ENCODE measurements at regions not wholly inside any gene's neighbourhood (a gene's known extent, or its start where the extent isn't known, plus 50 kb on each side); places are given as distances from the start of the nearest gene placed in this dataset.

GRCh38 chr2:128452536-128453530 lies 134.2 kb upstream of the HS6ST1 start:
- TF ChIP-seq, protein P1, sequence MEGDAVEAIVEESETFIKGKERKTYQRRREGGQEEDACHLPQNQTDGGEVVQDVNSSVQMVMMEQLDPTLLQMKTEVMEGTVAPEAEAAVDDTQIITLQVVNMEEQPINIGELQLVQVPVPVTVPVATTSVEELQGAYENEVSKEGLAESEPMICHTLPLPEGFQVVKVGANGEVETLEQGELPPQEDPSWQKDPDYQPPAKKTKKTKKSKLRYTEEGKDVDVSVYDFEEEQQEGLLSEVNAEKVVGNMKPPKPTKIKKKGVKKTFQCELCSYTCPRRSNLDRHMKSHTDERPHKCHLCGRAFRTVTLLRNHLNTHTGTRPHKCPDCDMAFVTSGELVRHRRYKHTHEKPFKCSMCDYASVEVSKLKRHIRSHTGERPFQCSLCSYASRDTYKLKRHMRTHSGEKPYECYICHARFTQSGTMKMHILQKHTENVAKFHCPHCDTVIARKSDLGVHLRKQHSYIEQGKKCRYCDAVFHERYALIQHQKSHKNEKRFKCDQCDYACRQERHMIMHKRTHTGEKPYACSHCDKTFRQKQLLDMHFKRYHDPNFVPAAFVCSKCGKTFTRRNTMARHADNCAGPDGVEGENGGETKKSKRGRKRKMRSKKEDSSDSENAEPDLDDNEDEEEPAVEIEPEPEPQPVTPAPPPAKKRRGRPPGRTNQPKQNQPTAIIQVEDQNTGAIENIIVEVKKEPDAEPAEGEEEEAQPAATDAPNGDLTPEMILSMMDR (conservative IDR thresholded peaks at IDR 0.05; ENCODE audit: low read depth, low read length) = no peak
- DNase-seq (ENCODE audit: low read depth) = no peak
- H3K4me3 ChIP-seq (ENCODE audit: low read depth, low read length) = no peak overlapping the region

- H3K4me3 ChIP-seq (ENCODE audit: low read depth, low read length) = no peak overlapping the region
- TF ChIP-seq, protein P1 (conservative IDR thresholded peaks at IDR 0.05; ENCODE audit: low read depth, low read length) = no peak
- DNase-seq (ENCODE audit: low read depth) = no peak
Measured at GRCh38 chr2:128454980-128455720, 136.5 kb upstream of the HS6ST1 start.

DNA sequence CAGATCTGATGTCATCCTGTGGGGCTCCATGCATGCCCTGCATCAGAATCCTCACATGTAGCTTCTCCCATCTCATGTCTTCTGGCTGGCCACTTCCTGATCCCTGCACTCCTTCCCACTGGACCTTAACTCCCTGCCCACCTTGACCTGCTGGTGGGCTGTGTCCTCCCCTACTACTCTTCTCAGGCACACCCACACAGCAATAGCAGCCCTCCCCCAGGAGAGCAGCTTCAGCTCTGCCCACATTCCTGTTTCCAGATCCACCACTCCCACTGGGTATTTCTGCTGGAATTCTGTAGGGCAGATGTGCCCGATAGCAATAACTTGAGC lies 137.0 kb upstream of the HS6ST1 start:
- no peak overlapping the region for H3K4me3 ChIP-seq (ENCODE audit: low read depth, low read length)
- TF ChIP-seq, protein P1 (conservative IDR thresholded peaks at IDR 0.05; ENCODE audit: low read depth, low read length) = no peak
- no peak for DNase-seq (ENCODE audit: low read depth)

DNA sequence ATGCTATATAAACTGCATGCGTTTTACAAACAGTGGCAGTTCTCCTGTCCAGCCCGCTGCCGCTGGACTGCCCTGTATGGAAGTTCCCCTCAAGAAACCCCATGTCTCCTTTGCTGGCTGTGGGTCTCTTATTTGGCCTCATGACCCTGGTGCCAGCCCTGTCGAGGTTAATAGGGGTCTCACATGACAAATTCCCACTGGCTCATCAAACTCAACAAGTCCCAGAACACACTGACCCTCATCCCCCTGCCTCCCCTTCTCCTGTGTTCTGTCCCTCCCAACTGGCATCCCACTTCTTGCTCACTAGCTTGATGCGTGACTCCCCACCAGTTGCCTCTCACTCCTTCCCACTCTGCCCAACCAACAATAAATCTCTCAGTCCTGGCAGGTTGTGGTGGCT lies 137.6 kb upstream of the HS6ST1 start:
- TF ChIP-seq, protein P1 (conservative IDR thresholded peaks at IDR 0.05; ENCODE audit: low read depth, low read length) = no peak
- H3K4me3 ChIP-seq (ENCODE audit: low read depth, low read length) = no peak overlapping the region
- DNase-seq (ENCODE audit: low read depth) = no peak

- no peak for DNase-seq (ENCODE audit: low read depth)
- TF ChIP-seq, protein P1 (conservative IDR thresholded peaks at IDR 0.05; ENCODE audit: low read depth, low read length) = no peak
- H3K4me3 ChIP-seq (ENCODE audit: low read depth, low read length) = no peak overlapping the region
Measured at GRCh38 chr2:128457006-128457604, 138.4 kb upstream of the HS6ST1 start.

DNA sequence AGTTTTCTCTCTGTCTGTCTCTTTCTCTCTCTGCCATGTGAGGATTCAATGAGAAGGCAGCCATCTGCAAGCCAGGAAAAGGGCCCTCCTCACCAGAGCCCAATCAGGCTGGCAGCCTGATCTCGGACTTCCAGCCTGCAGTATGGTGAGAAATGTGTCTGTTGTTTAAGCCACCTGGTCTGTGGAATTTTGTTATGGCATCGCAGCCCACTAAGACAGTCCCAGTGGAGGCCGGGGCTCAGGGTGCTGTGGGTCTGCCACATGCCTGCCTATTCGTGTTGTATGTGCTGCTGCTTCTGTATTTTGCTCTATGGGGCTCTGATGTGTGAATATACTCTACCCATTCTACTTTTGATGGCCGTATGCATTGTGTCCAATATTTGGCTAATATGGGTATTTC lies 139.0 kb upstream of the HS6ST1 start:
- no peak for DNase-seq (ENCODE audit: low read depth)
- H3K4me3 ChIP-seq (ENCODE audit: low read depth, low read length) = no peak overlapping the region
- TF ChIP-seq, protein P1 (conservative IDR thresholded peaks at IDR 0.05; ENCODE audit: low read depth, low read length) = no peak

Data from choroid plexus epithelial cell (primary cell).